ENCODE measurements at regions not wholly inside any gene's neighbourhood (a gene's known extent, or its start where the extent isn't known, plus 50 kb on each side); places are given as distances from the start of the nearest gene placed in this dataset.

DNA sequence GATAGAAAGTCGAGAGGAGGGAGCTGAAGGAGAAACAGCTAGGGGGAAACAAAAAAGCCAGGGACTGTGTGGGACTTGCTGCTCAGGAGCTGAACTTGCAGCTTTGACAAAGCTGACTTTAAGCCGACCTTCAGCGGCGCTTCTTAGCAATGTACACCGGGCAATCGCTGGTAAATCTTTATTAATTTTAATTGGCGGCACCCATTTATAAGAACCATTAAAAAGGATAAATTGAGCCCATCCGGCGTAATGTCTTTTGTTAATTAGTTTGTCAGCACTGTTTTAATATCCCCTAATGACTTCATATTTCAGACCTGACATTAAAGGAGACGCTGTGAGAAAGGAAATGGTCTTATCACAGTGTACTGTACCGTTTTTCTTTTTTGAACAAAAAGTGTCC is 86.2 kb upstream of the VASH1 start:
- TF ChIP-seq EZH2 (IDR thresholded peaks at IDR 0.05) (no peak), POLR2AphosphoS5 (IDR thresholded peaks at IDR 0.05; ENCODE audit: borderline replicate concordance, low read depth, low read length) (no peak), FOXP2 (optimal IDR thresholded peaks at IDR 0.05; ENCODE audit: control extremely low read depth, extremely low read length, insufficient read depth) (no peak)

Measured in SK-N-MC (cell line).